HG02943 (cell line): ENCODE measurements at regions not wholly inside any gene's neighbourhood (a gene's known extent, or its start where the extent isn't known, plus 50 kb on each side); places are given as distances from the start of the nearest gene placed in this dataset.
A peak's percentile ranks its signal among the peaks of the same experiment; 100 is the strongest.
"Not testable (repeated sequence)": the region's sequence is repeated elsewhere in the genome, so short reads cannot be mapped to it uniquely, and the experiment has no call there.

Experiments used
- ATAC-seq: cut with Tn5 transposase; IDR thresholded peaks from one replicate; pipeline ENCODE4 v1.9.1; 2021; ENCODE audit warnings: mild to moderate bottlenecking, low read depth, moderate library complexity; ENCODE audit not compliant: unreplicated experiment

DNA sequence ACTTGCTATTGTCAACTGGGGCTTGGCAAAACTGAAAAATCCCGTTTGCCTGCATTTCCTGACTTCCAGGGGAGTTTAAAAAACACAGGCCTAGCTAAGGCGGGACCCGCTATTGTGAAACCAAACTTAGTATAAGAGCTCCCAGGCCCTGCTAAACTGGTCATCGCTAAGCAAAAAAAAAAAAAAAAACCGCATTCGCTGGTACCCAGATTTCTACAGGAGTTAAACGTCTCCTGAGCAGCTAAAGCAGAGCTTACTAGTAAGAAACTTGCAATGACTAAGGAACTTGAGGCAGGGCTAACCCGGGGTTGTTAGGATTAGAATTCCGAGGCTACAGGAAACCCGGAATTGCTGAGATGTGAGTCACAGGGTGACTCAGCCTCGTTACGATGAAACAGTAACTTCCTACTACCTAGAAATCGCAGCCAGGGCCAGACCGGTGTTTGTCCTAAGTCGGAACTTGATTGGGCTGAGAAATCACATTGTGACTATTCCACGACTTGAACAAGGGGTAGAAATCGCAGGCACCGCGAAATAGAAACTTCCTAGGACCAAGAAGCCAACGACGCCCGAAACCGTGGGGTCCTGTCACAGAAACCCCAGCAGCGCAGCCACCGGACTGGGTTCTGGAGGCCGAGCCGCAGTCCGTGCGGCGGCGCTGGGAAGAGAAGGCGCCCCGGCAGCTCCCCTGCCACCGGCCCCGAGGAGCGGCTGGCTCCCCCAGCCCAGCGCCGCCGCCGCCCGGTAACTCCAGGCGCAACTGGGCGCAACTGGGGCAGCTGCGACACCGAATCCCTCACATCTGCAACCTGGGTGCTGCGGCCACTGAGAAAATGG, 89.4 kb downstream of the ANXA2R start:
- ATAC-seq: no peak

DNA sequence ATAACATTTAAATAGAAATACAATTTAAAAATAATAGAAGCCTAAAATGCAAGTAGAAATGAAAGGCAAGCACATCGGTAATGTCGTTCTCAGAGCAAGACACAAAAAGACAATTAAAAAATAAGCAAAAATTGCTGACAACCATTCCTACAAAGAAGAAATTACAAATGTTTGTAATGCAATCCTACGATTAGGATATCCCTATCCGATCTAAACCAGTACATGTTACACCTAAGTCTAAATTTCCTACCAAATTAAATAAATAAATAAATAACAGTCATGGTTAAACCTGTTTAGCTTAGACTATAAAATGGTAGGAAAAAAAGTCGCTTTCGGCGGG, 90.0 kb downstream of the ANXA2R start:
- ATAC-seq: no peak

DNA sequence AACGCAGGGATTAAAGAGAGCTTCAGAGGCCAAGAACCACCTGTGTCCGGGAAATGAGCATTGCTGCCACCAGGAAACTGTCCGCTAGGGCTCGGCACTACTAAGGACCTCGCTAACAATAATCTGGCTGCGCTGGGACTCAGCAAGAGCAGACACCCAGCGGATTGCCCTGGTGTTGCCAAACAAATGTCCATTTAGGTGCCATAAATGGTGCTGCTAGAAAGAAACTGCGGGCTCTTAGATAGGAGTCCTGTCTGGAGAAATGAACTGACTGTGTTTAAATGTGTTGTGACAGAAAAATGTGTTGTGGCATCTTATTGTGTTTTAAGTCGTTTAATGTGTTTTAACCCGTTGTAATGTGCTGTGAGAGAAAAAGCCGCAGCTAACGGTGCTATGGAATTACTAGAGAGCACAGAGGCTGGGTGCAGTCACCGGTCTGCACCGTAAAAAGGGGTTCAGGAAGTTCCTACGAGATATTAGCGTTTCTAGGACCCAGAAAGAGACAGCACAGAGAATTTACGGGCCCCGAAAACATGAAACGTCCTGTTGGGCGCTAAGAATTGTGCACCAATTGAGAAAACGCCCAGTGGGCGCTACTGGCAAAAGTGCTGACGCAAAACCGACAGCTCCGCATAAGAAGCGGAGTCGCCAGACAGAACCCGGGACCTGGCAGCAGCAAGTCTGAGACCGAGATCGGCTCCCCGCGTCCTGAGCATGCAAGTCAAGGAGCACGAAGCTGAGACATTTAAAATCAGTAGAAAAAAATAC, 90.6 kb downstream of the ANXA2R start:
- ATAC-seq: peak; percentile 64

DNA sequence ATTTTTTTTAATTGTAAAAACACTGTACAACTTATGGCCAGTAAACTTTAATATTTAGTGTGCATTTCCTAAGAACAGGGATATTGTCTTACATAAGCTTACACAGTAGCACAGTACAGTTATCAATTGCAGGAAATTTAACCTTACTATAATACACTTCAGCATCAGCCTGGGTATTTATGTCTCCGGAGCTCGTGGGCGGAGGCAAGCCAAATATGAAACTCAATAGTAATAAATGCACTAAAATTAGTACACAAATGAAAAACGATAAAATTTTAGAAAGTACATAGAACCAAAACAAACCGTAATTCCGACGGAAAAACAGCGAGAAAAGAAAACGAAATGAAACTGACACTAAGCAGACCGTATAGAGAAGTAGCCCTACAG, 91.2 kb downstream of the ANXA2R start:
- ATAC-seq: no peak

DNA sequence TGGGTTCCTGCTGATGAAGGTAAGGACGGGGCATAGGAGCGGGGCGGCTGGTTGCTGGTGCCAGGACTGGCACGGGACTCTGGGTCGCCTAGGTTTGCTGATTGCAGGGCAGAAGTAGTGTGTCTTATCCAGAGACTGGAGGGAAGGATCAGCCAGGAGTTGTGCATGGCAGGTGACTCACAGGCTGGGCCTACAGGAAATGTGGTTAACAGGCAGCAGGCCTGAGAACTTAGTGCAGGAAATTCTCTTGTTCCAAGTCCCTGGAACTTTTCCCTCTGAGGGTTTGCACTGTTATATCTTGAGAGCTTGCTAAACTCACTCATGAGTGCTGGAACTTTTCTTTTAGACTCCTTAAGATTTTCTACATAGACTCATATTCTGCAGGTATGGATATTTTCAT, 95.1 kb downstream of the ANXA2R start:
- ATAC-seq: no peak

DNA sequence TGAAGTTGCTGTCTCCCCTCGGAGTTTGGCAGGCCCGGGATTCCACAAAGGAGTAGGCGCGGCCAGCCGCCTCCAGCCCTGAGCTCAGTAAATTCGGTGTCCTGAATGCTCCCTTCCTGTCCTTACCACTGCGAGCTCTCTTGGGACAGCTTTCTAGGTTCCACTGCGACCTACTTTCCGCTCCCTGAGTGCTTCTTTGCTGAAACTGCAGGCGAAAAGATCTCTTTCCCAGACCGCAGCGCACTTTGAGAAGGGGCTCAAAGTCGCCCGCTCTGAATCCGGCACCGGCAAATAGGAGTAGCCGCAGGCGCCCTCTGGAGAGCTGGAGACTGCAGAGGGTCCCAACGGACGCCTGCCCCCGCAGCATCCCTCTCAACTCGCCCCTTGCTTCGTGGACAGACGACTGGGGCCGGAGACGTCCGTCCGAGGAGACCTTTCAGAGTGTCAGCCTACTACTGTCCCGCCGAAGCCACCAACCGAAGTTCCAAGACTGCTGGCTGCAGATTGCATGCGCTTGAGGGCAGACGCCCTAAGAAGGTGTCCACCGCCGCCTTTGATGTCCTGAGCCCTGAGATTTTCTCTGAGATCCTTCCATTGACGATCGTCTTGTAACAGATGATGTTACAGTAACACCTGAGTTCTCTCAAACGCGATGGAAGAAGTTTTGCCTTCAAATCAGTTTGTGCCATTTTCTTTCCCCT, 96.0 kb downstream of the ANXA2R start:
- ATAC-seq: no peak

DNA sequence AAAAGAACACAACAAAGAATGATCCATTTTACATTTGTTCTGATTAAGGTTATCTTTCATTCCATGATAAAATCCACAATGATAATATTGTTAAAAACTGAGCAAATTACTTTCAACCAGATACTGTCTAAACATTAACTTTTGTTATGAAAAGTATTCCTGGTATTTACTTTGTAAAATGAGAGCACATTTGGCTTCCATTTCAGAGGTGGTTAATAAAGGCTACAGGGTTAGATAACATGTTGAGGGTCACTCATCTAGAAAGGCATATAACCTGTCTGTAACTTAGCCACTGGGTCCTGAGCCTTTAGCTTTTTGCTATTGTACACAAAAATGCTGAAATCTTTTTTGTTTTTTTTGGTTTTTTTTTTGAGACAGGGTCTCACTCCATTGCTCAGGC, 99.3 kb downstream of the ANXA2R start:
- no peak for ATAC-seq

DNA sequence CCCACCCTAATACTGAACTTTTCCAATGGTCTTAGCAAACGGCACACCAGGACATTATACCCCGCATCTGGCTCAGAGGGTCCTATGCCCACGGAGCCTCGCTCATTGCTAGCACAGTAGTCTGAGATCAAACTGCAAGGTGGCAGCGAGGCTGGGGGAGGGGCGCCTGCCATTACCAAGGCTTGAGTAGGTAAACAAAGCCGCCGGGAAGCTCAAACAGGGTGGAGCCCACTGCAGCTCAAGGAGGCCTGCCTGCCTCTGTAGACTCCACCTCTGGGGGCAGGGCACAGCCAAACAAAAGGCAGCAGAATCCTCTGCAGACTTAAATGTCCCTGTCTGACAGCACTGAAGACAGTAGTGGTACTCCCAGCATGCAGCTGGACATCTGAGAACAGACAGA, 108.1 kb downstream of the ANXA2R start:
- ATAC-seq: not testable (repeated sequence)

DNA sequence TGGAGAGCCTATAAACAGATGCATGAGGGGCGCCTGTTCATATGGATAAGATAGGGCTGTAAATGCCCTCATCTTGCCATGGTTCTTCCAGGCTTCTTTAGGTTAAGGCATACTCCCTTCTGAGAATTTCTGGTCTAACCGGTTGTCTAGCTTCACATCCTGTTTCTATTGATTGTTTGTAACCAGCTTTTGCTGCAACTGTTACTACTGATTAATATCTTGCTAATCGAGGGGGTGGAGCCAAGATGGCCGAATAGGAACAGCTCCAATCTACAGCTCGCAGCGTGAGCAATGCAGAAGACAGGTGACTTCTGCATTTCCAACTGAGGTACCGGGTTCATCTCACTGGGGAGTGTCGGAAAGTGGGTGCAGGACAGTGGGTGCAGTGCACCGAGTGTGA, 108.7 kb downstream of the ANXA2R start:
- not testable (repeated sequence) for ATAC-seq

DNA sequence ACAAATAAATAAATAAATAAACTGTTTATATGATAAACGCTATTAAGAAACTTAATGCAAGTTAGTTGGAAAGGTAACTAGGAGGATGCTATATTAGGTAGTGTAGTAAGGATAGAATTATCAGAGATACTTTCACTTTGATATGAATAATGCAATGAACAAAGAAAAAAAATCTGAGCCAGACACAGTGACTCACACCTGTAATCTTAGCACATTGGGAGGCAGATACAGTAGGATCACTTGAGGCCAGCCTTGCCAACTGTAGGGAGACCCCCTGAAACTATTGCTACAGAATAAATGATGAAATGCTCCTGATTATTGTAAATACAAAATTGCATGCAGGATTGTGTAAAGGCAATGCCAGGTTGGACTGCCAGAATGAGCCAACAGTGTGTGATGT, 109.2 kb downstream of the ANXA2R start:
- ATAC-seq: no peak

DNA sequence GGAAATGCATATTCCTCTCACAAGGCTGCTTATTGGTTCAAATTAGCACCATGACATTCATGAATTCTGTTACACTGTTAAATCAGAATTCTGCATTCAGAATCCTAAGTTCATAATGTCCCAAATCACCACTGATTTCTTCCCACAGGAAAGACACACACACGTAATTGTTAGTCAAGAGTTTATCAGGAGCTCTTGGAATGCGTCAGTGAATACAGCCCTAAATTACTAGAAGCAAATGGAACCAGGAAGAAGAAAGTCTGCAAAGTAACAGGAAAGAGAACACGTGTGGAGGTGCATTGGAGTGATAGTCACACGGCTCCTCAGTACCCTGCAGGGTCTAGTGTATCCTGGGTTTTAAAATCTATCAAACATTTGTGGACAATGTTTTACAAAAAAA, 110.2 kb downstream of the ANXA2R start:
- no peak for ATAC-seq

DNA sequence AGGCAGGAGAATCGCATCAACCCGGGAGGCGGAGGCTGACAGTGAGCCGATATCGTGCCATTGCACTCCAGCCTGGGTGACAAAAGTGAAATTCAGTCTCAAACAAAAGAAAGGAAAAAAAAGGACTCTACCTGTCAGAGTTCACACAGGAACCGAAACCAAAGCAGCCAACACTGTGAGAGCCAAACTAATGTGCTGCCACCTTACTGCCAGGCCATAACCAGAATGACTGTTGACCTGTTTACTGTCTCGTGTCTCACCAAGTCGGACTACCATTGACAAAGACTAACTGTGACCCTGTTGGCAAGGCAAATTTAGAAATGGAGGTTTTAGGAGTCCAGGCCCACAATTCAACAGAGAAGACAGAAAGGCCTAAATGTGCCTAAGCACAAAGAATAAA, 112.4 kb downstream of the ANXA2R start:
- ATAC-seq: peak; percentile 76

DNA sequence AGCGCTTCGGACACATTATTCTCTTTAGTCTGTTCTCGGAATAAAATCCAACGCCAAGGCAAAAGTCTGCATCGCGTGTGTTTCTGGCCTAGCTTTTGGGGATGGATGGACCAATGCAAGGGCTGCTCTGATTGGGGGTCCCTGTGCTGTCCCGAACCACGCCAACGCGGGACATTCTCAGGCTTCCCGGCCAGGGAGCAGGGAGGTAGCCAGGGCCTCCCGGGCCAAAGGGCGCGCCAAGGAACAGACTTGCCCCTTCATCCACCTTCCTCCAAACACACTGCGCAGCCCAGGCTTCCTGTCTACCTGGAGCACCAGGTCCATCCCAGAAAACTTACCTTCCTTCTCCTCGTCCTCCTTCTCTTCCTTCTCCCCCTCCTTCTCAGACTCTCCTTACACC, 113.0 kb upstream of the SELENOP start:
- ATAC-seq: no peak

DNA sequence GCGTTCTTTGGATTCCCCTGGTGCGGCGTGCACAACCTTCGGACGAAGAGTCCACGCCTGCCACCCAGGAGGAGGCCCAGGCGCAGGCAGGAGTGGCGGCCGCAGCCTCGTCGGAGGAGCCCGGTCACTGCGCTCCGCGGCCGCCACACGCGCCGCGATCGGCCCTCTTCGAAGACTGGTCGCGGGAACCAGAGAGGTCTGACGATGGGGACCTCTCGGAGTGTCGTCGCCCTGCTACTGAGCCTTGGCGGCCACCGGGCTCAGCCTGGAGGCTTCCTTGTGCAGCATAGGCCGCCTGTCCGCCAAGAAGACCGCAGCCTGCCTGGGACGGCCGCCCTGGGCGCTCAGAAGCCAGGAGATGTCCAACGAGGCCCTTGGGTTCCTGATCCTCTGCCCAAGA, 112.5 kb upstream of the SELENOP start:
- no peak for ATAC-seq

DNA sequence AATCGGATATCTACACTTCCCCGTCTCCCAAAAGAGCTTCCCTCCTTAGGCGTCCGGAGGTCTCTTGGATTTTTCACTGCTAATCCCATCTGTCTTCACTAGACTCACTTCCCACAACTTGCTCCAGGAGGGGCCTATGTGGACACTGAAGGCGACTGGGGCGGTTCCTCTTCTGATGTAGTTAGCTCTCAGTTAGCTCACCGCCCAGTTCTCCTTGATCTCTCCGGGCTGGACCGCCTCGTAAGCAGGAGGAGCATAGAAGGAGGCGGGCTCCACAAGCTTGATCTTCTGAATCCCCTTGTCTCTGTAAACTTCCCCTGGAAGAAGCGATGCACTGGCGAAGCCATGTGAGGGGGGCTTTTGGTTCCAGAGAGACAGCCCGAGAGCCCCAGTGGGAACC, 112.0 kb upstream of the SELENOP start:
- ATAC-seq: no peak

DNA sequence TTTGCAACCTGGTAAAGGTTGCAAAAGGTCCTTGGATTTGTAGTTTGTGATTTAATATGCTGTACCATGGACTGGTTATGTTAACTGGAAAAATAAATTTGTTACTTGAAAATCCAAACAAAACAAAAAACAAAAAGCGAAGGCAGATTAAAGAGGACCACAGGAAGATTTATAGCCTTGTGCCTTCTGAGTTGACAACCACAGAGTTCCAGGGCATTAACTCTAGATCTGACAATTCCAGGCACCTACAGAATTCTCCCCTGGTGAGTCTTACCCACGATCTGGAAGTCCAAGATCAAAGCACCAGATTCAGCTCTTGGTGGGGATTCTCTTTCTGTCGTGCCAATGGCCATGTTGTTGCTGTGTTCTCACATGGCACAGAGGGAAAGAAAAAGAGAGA, 107.9 kb upstream of the SELENOP start:
- ATAC-seq: no peak

DNA sequence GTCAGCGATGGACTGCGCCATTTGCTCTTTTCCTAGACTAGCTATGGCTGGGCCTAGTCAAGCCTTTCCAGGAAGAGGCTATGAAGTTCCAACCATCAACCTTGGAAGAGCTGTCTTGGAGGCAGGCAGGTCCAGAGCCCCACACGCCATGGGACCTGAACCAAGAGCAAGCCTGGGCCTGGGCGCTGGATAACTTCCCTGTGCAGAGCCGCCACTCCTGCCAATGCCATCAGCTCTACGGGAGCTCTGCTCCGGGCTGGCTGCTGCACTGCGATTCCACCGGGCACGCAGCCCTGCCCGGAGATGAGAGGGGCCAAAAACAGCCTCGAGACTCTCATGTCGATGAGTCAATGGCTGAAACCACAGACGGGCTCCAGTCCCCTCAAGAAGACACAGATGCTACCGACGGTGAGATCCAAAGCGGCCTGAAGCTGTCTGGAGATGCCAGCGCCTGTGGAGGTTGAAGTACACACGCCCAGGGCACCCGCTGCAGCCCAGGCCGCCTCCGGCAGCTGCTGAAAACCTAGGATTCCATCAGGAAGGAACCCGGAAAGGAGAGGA, 103.7 kb upstream of the SELENOP start:
- ATAC-seq: no peak

DNA sequence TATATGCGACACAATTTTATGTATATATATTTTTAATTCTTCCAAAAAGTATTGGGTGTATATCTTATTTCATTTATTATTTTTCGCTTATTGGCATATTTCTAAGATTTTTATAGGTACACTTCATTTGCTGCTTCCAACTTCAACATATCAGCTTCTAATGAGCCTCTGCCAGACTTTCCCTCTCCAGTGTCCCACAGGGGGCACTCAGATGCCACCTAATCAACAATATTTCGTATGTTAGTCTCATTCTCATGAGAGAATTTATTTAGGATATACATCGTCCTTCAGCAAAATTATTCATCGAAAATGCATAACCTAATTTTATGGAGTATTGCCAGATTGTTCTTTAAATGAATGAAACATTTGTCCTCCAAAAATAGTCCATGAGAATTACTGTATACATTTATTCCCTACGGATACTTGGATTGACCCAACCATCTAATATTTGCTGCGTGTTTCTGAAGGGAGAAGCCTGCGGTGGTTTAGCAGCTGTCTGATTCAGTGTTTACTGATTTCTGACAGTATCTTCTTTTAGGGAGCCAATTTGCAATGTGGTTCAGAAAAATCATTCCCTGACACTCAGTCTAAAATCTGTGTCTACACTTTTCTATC, 100.6 kb upstream of the SELENOP start:
- no peak for ATAC-seq

DNA sequence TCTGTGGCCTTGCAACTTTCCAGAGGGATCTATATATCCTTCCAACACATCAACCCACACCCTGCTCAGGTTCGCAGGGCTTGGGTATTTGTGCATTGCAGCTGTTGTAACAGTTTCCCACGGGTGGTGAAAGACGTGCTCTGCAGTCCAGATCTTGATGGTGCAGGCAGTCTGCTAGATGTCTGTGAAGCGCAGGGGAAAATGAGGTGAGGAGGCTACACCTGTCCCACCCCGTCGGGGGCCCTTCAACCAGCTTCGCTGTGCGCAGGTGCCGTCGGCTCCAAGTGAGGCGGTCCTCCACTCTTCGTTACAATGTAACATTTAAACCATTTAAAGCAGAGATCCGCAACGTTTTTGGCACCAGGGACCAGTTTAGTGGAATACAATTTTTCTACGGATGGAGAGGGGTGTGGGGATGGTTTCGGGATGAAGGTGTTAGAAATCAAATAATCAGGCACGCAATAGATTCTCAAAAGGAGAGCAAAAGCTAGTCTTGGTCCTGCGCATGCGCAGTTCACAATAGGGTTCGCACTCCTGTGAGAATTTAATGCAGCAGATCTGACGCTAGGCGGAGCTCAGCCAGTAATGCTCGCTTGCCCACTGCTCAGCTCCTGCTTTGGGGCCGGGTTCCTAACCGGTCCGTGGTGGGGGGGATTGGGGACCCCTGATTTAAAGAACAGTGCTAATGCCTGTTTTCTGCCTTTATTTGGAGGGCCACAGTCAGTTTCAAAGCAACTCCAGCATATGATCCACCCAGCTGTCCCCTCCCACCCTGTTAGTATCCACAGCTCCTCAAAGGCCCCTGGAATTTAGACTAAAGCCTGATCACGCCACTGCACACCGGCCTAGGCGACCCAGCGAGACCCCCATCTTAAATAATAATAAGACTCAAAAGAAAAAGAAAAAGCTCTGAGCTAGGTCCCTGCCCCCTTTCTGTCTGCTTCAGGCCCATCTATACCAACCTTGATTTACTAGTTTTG, 97.1 kb upstream of the SELENOP start:
- peak; percentile 90 for ATAC-seq

DNA sequence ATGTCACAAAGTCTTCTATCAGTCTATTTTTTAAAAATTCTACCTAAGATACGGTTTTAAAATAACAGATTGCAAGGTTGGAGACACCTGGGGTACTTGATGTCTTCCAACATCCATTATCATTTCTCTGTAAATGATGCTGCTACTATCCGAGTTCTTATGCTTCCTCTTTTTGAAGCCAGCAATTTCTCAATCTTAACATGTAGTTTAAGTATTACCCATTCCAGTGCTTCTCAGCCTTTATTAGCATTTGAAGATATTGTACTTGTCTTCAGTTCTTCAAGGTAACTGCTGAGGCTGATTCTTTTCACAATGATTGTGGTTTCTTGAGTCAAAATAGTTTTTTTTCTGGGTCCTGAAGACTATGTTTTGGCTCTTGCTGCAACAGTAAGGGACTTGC, 96.4 kb upstream of the SELENOP start:
- no peak for ATAC-seq
